Vagina (tissue), 2 donors: ENCODE measurements at regions not wholly inside any gene's neighbourhood (a gene's known extent, or its start where the extent isn't known, plus 50 kb on each side); places are given as distances from the start of the nearest gene placed in this dataset.

Experiments
- DNase-seq, 2 donors: peaks; one replicate each; pipeline ENCODE4 v3.0.0-alpha.2; 2017; ENCODE audit errors: extremely low spot score in 2 of 2
- H3K27ac ChIP-seq: fragments of 200-600 bp; sonication (generic); one replicate; pipeline ENCODE4 v1.5.1; 2019
- H3K27me3 ChIP-seq: fragments of 200-600 bp; sonication (generic); one replicate; pipeline ENCODE4 v1.5.1; 2019
- H3K36me3 ChIP-seq, 2 donors: fragments of 200-600 bp; sonication (generic); one replicate each; pipeline ENCODE4 v1.5.1; 2017 to 2019
- H3K4me1 ChIP-seq: fragments of 200-600 bp; sonication (generic); one replicate; pipeline ENCODE4 v1.5.1; 2019
- H3K4me3 ChIP-seq, 2 donors: fragments of 200-600 bp; sonication (generic); 1 replicate in 1 of 2; 2 replicates in 1 of 2; pipeline ENCODE4 v1.5.1; 2016 to 2019
- H3K9me3 ChIP-seq: fragments of 200-600 bp; sonication (generic); one replicate; pipeline ENCODE4 v1.5.1; 2019
- CTCF ChIP-seq, 3 experiments: fragments of 450-650 bp in 2 of 3; fragments of 200-600 bp in 1 of 3; sonication (generic) in 1 of 3; IDR thresholded peaks; one replicate each; pipeline ENCODE4 v1.5.1; 2017 to 2019; ENCODE audit warnings: antibody characterized with exemption in 3 of 3, mild to moderate bottlenecking in 2 of 3, moderate library complexity in 2 of 3
- POLR2A ChIP-seq, 2 donors: fragments of 450-650 bp; IDR thresholded peaks; one replicate each; pipeline ENCODE4 v1.6.1; 2017; ENCODE audit warnings: antibody characterized with exemption in 2 of 2, mild to moderate bottlenecking in 2 of 2, moderate library complexity in 2 of 2
- POLR2AphosphoS5 ChIP-seq, 2 donors: sonication (generic); formaldehyde crosslinking; IDR thresholded peaks; one replicate each; pipeline ENCODE4 v1.9.0; 2017; ENCODE audit warnings: antibody characterized with exemption in 2 of 2, mild to moderate bottlenecking in 2 of 2, low read depth in 1 of 2; ENCODE audit not compliant: insufficient read depth in 1 of 2
- intact Hi-C: fragments of 100-400 bp; cut with DNase I; formaldehyde crosslinking; loops from one replicate; pipeline ENCODE4 v1.15.1; 2023

GRCh38 chr1:221122501-221122900 lies 243.3 kb downstream of the HLX start:
- TF ChIP-seq POLR2AphosphoS5 (IDR thresholded peaks at IDR 0.05; ENCODE audit: insufficient read depth in 1 of 2, low read depth in 1 of 2) (no peak), CTCF (IDR thresholded peaks at IDR 0.05) (no peak), POLR2A (IDR thresholded peaks at IDR 0.05) (no peak)
- no peak for DNase-seq
- intact Hi-C loops, result no loop called here

GRCh38 chr1:221125976-221126375 lies 246.7 kb downstream of the HLX start:
- TF ChIP-seq POLR2AphosphoS5 (IDR thresholded peaks at IDR 0.05; ENCODE audit: insufficient read depth in 1 of 2, low read depth in 1 of 2) (no peak), POLR2A (IDR thresholded peaks at IDR 0.05) (no peak), CTCF (IDR thresholded peaks at IDR 0.05) (no peak)

More at GRCh38 chr1:221122501-221122900, 243.3 kb downstream of the HLX start:
- Histone ChIP-seq H3K4me1 (no peaks in the 10 kb centered on the region), H3K9me3 (no peaks in the 10 kb centered on the region), H3K27me3 (no peaks in the 10 kb centered on the region), H3K36me3 (no peaks in the 10 kb centered on the region), H3K4me3 (no peak overlapping the region), H3K27ac (no peak overlapping the region)

GRCh38 chr1:221137666-221138065 lies 258.4 kb downstream of the HLX start:
- Histone ChIP-seq H3K4me1 (no peaks in the 10 kb centered on the region), H3K9me3 (no peaks in the 10 kb centered on the region), H3K27ac (no peak overlapping the region), H3K27me3 (no peaks in the 10 kb centered on the region), H3K36me3 (no peaks in the 10 kb centered on the region), H3K4me3 (no peak overlapping the region)
- DNase-seq, result no peak
- TF ChIP-seq POLR2AphosphoS5 (IDR thresholded peaks at IDR 0.05; ENCODE audit: insufficient read depth in 1 of 2, low read depth in 1 of 2) (no peak), CTCF (IDR thresholded peaks at IDR 0.05) (no peak), POLR2A (IDR thresholded peaks at IDR 0.05) (no peak)
- intact Hi-C loops, result no loop called here

More at GRCh38 chr1:221125976-221126375, 246.7 kb downstream of the HLX start:
- Histone ChIP-seq H3K9me3 (no peaks in the 10 kb centered on the region), H3K36me3 (no peaks in the 10 kb centered on the region), H3K27me3 (no peaks in the 10 kb centered on the region), H3K4me3 (no peak overlapping the region), H3K4me1 (no peaks in the 10 kb centered on the region), H3K27ac (no peak overlapping the region)
- intact Hi-C loops, result no loop called here
- no peak for DNase-seq

GRCh38 chr1:221138516-221138915 lies 259.3 kb downstream of the HLX start:
- H3K4me1 ChIP-seq, result no peaks in the 10 kb centered on the region
- TF ChIP-seq CTCF (IDR thresholded peaks at IDR 0.05), result no peak
- no peak for TF ChIP-seq POLR2AphosphoS5 (IDR thresholded peaks at IDR 0.05; ENCODE audit: insufficient read depth in 1 of 2, low read depth in 1 of 2)
- TF ChIP-seq POLR2A (IDR thresholded peaks at IDR 0.05), result no peak
- intact Hi-C loops, result no loop called here
- no peak for DNase-seq
- H3K36me3 ChIP-seq, result no peaks in the 10 kb centered on the region
- H3K4me3 ChIP-seq, result no peak overlapping the region
- no peaks in the 10 kb centered on the region for H3K9me3 ChIP-seq
- H3K27ac ChIP-seq, result no peak overlapping the region
- H3K27me3 ChIP-seq, result no peaks in the 10 kb centered on the region

GRCh38 chr1:221139991-221140390 lies 260.7 kb downstream of the HLX start:
- TF ChIP-seq POLR2A (IDR thresholded peaks at IDR 0.05) (no peak), POLR2AphosphoS5 (IDR thresholded peaks at IDR 0.05; ENCODE audit: insufficient read depth in 1 of 2, low read depth in 1 of 2) (no peak), CTCF (IDR thresholded peaks at IDR 0.05) (no peak)
- no peaks in the 10 kb centered on the region for H3K36me3 ChIP-seq
- no peaks in the 10 kb centered on the region for H3K4me1 ChIP-seq
- no peak overlapping the region for H3K27ac ChIP-seq
- no peaks in the 10 kb centered on the region for H3K27me3 ChIP-seq
- intact Hi-C loops, result no loop called here
- DNase-seq, result no peak
- no peak overlapping the region for H3K4me3 ChIP-seq
- H3K9me3 ChIP-seq, result no peaks in the 10 kb centered on the region
